HEK293 (cell line): ENCODE measurements at regions not wholly inside any gene's neighbourhood (a gene's known extent, or its start where the extent isn't known, plus 50 kb on each side); places are given as distances from the start of the nearest gene placed in this dataset.

ENCODE experiments used
- CTCF ChIP-seq: fragments of 450-650 bp; formaldehyde crosslinking; IDR thresholded peaks from 2 replicates; pipeline ENCODE4 v1.5.1; 2016; ENCODE audit warnings: missing biosample characterization, missing genetic modification characterization
- HOXA7 ChIP-seq: sonication (generic); formaldehyde crosslinking; IDR thresholded peaks from 2 replicates; pipeline ENCODE4 v1.8.1; 2022; ENCODE audit warnings: missing genetic modification reagents, borderline replicate concordance
- PATZ1 ChIP-seq: fragments of 450-650 bp; formaldehyde crosslinking; IDR thresholded peaks from 2 replicates; pipeline ENCODE4 v1.5.1; 2016; ENCODE audit warnings: missing biosample characterization, missing genetic modification characterization
- SCRT2 ChIP-seq: fragments of 450-650 bp; formaldehyde crosslinking; IDR thresholded peaks from 2 replicates; pipeline ENCODE4 v1.5.1; 2016; ENCODE audit warnings: missing biosample characterization, missing genetic modification characterization
- ZNF175 ChIP-seq: fragments of 450-650 bp; formaldehyde crosslinking; IDR thresholded peaks from 2 replicates; pipeline ENCODE4 v1.5.1; 2016; ENCODE audit warnings: missing biosample characterization, missing genetic modification characterization
- ZNF274 ChIP-seq, 2 experiments: fragments of 200-500 bp in 1 of 2; fragments of 450-650 bp in 1 of 2; sonication (Bioruptor generic) in 1 of 2; formaldehyde crosslinking in 1 of 2; IDR thresholded peaks; 2 replicates each; pipeline versions ENCODE4 v1.5.1 to v1.6.1; 2014 to 2016; ENCODE audit warnings: borderline replicate concordance in 1 of 2, inconsistent platforms in 1 of 2, low read length in 1 of 2, missing biosample characterization in 1 of 2, missing genetic modification characterization in 1 of 2
- ZNF335 ChIP-seq: fragments of 450-650 bp; formaldehyde crosslinking; conservative IDR thresholded peaks from 2 replicates; pipeline ENCODE4 v1.5.1; 2016; ENCODE audit warnings: missing biosample characterization, missing genetic modification characterization
- ZNF426 ChIP-seq: fragments of 450-650 bp; formaldehyde crosslinking; IDR thresholded peaks from 2 replicates; pipeline ENCODE4 v1.5.1; 2017; ENCODE audit warnings: missing biosample characterization, missing genetic modification characterization, mild to moderate bottlenecking, inconsistent platforms, moderate library complexity
- ZNF785 ChIP-seq: fragments of 450-650 bp; formaldehyde crosslinking; IDR thresholded peaks from 2 replicates; pipeline ENCODE4 v1.5.1; 2016; ENCODE audit warnings: missing biosample characterization, missing genetic modification characterization
- ZSCAN23 ChIP-seq: fragments of 450-650 bp; formaldehyde crosslinking; IDR thresholded peaks from 2 replicates; pipeline ENCODE4 v1.5.1; 2016; ENCODE audit warnings: missing biosample characterization, missing genetic modification characterization
- ZXDB ChIP-seq: fragments of 450-650 bp; formaldehyde crosslinking; IDR thresholded peaks from 2 replicates; pipeline ENCODE4 v1.5.1; 2016; ENCODE audit warnings: missing biosample characterization, missing genetic modification characterization

- no peak for TF ChIP-seq ZNF175 (tag by site-specific recombination)
- TF ChIP-seq CTCF (tag by site-specific recombination) = no peak
- TF ChIP-seq ZSCAN23 (tag by site-specific recombination) = no peak
- TF ChIP-seq ZNF274 (IDR thresholded peaks at IDR 0.05; ENCODE audit: low read length) = no peak
- no peak for TF ChIP-seq ZNF274 (tag by site-specific recombination; IDR thresholded peaks at IDR 0.05; ENCODE audit: borderline replicate concordance)
- no peak for TF ChIP-seq ZNF335 (tag by site-specific recombination)
- no peak for TF ChIP-seq ZXDB (tag by site-specific recombination)
- TF ChIP-seq HOXA7 (CRISPR knock-in tag) = no peak
- TF ChIP-seq PATZ1 (tag by site-specific recombination) = no peak
- no peak for TF ChIP-seq ZNF785
- TF ChIP-seq SCRT2 = no peak
- no peak for TF ChIP-seq ZNF426 (tag by site-specific recombination)
Observed at GRCh38 chr21:32951041-32951440, 74.7 kb upstream of the OLIG2 start.
